ENCODE measurements at regions not wholly inside any gene's neighbourhood (a gene's known extent, or its start where the extent isn't known, plus 50 kb on each side); places are given as distances from the start of the nearest gene placed in this dataset.

DNA sequence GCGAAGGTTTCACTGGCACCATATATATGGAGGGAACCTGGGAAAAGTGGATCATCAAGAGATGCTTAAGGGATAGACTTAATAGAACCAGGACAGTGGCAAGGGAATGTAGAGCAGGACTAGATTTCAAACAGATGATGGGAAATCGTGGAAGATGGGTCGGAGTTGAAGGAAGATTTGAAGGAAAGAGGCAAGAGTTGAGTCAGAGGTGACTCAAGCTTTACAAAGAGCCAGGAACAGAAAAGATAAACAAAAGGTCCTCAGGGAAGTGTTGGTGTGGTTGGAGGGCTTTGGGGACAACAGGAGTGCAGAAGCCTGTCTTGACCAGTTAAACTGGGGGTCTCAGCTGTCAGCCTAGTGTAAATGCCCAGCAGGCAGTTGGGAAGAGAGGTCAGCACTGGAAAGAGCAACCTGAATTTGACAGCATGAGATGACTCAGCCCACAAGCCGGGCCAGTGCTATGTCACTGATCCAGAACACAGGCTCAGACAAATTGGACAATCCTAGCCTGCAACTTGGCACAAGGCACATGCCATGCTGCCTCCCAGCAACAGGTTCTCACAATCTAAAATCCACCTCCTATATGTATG lies 230.5 kb downstream of the IDS start:
- ChIA-PET POLR2A (no interaction called here), CTCF (interaction anchor here (3.2 kb wide), 1 partner anchor 12 kb away, joined by 10 read pairs; no protein-coding TSS in a partner anchor)
- TF ChIP-seq, protein P1, sequence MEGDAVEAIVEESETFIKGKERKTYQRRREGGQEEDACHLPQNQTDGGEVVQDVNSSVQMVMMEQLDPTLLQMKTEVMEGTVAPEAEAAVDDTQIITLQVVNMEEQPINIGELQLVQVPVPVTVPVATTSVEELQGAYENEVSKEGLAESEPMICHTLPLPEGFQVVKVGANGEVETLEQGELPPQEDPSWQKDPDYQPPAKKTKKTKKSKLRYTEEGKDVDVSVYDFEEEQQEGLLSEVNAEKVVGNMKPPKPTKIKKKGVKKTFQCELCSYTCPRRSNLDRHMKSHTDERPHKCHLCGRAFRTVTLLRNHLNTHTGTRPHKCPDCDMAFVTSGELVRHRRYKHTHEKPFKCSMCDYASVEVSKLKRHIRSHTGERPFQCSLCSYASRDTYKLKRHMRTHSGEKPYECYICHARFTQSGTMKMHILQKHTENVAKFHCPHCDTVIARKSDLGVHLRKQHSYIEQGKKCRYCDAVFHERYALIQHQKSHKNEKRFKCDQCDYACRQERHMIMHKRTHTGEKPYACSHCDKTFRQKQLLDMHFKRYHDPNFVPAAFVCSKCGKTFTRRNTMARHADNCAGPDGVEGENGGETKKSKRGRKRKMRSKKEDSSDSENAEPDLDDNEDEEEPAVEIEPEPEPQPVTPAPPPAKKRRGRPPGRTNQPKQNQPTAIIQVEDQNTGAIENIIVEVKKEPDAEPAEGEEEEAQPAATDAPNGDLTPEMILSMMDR (IDR thresholded peaks at IDR 0.05; ENCODE audit: control extremely low read depth, extremely low read depth, low read depth, missing control alignments): no peak
- DNase-seq (ENCODE audit: extremely low spot score): no peak

DNA sequence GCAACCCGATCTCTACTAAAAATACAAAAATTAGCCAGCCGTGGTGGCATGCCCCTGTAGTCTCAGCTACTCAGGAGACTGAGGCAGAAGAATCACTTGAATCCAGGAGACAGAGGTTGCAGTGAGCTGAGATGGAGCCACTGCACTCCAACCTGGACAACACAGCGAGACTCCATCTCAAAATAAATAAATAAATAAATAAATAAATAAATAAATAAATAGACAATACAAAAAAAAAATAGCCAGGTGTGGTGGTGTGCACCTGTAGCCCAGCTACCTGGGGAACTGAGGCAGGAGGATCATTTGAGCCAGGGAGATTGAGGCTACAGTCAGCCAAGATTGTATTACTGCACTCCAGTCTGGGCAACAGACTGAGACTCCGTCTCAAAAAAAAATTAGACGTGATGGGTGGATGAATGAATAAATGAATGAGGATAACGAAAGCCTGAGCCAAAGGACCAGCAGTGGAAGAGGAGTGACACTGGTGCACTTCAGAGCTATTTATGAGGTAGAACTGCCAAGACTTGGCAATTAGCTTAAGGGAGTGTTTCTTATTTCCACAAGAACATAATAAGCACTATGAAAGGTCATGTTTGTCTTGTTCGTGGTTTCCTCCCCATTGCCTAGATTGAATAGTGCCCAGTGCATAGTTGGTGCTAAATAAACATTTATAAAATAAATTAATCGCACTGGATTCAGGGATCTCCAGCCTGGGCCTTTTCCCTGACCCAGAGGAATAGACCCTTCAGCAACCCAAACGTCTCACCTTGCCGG lies 232.2 kb downstream of the IDS start:
- TF ChIP-seq, protein P1 (IDR thresholded peaks at IDR 0.05; ENCODE audit: control extremely low read depth, extremely low read depth, low read depth, missing control alignments): no peak
- no peak for DNase-seq (ENCODE audit: extremely low spot score)
- ChIA-PET CTCF (interaction anchor here (3.2 kb wide), 1 partner anchor 14 kb away, joined by 10 read pairs; no protein-coding TSS in a partner anchor), POLR2A (no interaction called here)

DNA sequence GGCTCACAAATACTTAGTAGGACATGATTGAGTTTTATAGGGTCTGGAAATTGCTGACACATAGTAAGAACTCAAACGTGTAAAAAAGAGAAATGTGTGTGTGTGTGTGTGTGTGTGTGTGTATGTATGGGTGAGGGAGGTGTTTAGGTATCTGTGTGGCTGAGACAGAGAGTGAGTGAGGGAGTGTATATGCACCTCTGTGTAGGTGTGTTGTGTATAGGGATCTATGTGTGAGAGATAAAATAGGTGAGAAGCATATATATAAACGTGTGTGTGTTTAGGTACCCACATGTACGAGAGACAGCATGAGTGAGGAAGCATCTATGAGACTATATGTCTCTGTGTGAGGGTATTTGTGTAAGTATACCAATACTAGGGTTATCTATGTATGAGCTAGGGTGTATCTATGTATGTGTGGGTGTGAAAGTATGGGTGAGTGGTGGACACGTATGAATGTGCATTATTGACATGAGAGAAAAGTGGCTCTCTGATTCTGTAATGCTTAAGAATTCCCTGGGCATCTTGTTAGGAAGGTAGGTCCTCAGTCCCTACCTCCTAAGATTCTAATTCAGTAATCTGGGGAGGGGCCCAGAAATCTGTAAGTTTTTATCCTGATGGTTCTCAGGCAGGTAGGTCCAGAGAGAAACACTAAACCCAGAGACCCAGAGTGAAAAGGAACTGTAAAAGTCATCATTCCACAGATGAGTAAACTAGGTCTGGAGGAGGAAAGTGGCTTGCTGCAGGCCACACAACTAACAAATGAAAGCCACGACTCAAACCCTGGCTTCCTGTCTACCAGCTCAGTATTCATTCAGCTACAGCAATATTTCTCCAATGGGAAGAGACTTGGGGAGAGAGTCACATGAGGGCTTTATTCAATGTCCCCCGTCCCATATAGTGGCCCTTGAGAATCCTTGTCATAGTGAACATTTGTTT lies 237.0 kb downstream of the IDS start:
- POLR2A ChIA-PET: no interaction called here
- TF ChIP-seq, protein P1 (IDR thresholded peaks at IDR 0.05; ENCODE audit: control extremely low read depth, extremely low read depth, low read depth, missing control alignments): no peak
- CTCF ChIA-PET: interaction anchor here (1.4 to 3.7 kb wide), 5 partner anchors 9 to 19 kb away, joined by 3 to 14 read pairs (median 4); no protein-coding TSS in a partner anchor
- DNase-seq (ENCODE audit: extremely low spot score): peak; percentile 8

DNA sequence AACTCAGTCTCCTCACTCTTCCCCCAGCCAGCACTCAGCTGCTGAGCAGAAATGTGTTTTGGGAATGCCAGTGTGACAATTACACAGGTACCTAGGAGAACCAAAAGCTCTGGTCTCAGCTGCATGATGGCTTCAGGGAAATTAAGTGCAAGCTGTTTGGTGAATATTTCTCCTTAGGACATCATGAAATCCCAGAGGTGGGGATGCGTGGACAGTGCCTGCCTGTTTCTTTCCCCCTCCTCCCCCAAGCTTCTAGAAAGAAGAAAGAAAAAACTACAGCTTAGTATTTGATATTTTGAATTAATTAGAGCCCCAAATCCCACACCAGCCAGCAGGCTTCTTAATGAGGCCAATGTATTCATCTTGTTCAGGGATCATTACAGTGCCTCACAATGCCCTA lies 243.0 kb downstream of the IDS start:
- no peak for DNase-seq (ENCODE audit: extremely low spot score)
- ChIA-PET CTCF (no interaction called here), POLR2A (no interaction called here)
- TF ChIP-seq, protein P1 (IDR thresholded peaks at IDR 0.05; ENCODE audit: control extremely low read depth, extremely low read depth, low read depth, missing control alignments): no peak

DNA sequence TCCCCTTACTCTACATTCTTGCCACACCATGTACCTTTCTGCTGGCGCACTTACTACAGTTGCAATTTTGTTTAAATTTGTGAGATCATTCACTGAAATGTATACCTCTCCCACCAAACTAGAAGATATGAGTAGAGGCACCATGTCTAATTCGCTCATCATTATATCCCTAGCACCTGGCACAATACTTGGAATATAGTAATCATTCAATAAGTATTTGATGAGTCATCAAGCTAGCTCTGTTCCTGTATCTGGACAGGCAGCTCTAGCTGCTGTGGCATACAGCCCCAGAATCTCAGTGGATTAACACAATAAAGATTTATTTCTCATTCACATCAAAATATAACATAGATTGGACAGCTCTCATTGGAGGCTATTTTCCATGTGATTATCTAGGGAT lies 245.9 kb downstream of the IDS start:
- DNase-seq (ENCODE audit: extremely low spot score): no peak
- TF ChIP-seq, protein P1 (IDR thresholded peaks at IDR 0.05; ENCODE audit: control extremely low read depth, extremely low read depth, low read depth, missing control alignments): no peak
- ChIA-PET CTCF (interaction anchor here (0.8 to 1.3 kb wide), 2 partner anchors 9 to 13 kb away, joined by 3 to 4 read pairs; no protein-coding TSS in a partner anchor), POLR2A (no interaction called here)

DNA sequence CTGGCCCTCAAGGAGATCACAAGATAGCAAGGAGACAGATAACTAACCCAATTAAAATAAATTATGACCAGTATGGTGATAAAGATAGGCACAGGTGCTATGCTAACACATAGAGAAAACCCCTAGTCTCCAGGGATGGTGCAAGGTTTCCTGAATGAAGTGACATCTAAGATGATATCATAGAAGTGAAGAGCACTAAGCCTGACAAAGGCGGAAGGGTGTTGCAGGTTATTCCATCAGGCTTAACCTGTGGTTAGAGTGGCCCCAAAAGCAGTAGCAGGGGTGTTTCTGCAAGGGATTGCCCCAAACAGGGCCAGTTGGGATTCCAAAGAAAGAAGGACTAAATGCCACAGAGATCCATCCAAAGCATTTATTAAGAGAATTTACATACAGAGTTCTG lies 249.2 kb downstream of the IDS start:
- TF ChIP-seq, protein P1 (IDR thresholded peaks at IDR 0.05; ENCODE audit: control extremely low read depth, extremely low read depth, low read depth, missing control alignments): no peak
- POLR2A ChIA-PET: no interaction called here
- CTCF ChIA-PET: no interaction called here
- no peak for DNase-seq (ENCODE audit: extremely low spot score)
